ENCODE measurements at regions not wholly inside any gene's neighbourhood (a gene's known extent, or its start where the extent isn't known, plus 50 kb on each side); places are given as distances from the start of the nearest gene placed in this dataset.

- no peak for DNase-seq (ENCODE audit: low spot score)
- CTCF ChIA-PET = interaction anchor here (1.2 kb wide), 1 partner anchor 11 kb away, joined by 3 read pairs; no protein-coding TSS in a partner anchor
- POLR2A ChIA-PET (ENCODE audit: low non-redundant PET) = no interaction called here
- TF ChIP-seq, protein P1, sequence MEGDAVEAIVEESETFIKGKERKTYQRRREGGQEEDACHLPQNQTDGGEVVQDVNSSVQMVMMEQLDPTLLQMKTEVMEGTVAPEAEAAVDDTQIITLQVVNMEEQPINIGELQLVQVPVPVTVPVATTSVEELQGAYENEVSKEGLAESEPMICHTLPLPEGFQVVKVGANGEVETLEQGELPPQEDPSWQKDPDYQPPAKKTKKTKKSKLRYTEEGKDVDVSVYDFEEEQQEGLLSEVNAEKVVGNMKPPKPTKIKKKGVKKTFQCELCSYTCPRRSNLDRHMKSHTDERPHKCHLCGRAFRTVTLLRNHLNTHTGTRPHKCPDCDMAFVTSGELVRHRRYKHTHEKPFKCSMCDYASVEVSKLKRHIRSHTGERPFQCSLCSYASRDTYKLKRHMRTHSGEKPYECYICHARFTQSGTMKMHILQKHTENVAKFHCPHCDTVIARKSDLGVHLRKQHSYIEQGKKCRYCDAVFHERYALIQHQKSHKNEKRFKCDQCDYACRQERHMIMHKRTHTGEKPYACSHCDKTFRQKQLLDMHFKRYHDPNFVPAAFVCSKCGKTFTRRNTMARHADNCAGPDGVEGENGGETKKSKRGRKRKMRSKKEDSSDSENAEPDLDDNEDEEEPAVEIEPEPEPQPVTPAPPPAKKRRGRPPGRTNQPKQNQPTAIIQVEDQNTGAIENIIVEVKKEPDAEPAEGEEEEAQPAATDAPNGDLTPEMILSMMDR (conservative IDR thresholded peaks at IDR 0.05; ENCODE audit: low read depth) = no peak
- H3K27ac ChIP-seq = no peak overlapping the region
Observed at GRCh38 chr1:232891071-232891470, 59.3 kb upstream of the NTPCR start.

DNA sequence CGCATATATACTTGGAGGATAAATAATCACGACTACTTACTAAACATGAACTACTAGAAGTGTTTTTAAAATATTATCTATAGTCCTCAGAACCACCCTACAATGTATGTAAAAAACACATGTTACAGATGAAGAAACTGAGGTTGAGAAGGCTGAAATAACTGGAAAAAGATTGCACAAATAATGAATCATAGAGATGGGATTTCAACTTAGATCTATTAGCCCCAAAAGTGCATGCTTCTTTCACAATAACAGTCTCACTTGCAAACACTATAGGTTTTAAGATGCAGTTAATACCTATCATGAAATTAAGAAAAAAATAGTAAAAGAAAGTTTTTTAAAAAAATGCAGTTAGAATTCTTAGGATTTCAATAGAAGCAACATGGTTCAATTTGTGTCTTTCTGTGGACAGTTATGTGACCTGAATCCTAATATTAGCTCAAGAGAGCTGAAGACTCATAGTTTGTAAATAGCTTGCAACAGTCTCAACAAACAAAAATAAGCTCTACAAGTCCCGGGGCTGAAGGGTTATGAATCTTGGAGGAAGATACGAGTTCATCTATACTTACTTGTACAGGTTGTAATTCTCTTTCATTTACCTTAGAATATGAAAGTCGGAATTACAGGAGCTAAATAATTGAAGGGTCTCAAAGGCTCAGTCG is 58.6 kb upstream of the NTPCR start:
- TF ChIP-seq, protein P1 (conservative IDR thresholded peaks at IDR 0.05; ENCODE audit: low read depth) = no peak
- POLR2A ChIA-PET (ENCODE audit: low non-redundant PET) = no interaction called here
- CTCF ChIA-PET = interaction anchor here (0.7 to 1.3 kb wide), 2 partner anchors 12 to 47 kb away, joined by 6 to 9 read pairs; no protein-coding TSS in a partner anchor
- H3K27ac ChIP-seq = no peak overlapping the region
- DNase-seq (ENCODE audit: low spot score) = no peak

- ChIA-PET CTCF (interaction anchor here (0.6 to 0.7 kb wide), 2 partner anchors 285 to 1295 kb away, joined by 3 read pairs; no protein-coding TSS in a partner anchor), POLR2A (ENCODE audit: low non-redundant PET) (no interaction called here)
- H3K27ac ChIP-seq = no peak overlapping the region
- DNase-seq (ENCODE audit: low spot score) = no peak
- TF ChIP-seq, protein P1 (conservative IDR thresholded peaks at IDR 0.05; ENCODE audit: low read depth) = no peak
Observed at GRCh38 chr1:232893481-232894313, 56.7 kb upstream of the NTPCR start.

- POLR2A ChIA-PET (ENCODE audit: low non-redundant PET) = no interaction called here
Observed at GRCh38 chr1:232894436-232894835, 56.0 kb upstream of the NTPCR start.

GRCh38 chr1:232897949-232898465 is 52.4 kb upstream of the NTPCR start:
- H3K27ac ChIP-seq = no peak overlapping the region
- POLR2A ChIA-PET (ENCODE audit: low non-redundant PET) = no interaction called here
- CTCF ChIA-PET = interaction anchor here (0.6 kb wide), 1 partner anchor 199 kb away, joined by 3 read pairs; no protein-coding TSS in a partner anchor
- DNase-seq (ENCODE audit: low spot score) = no peak
- TF ChIP-seq, protein P1 (conservative IDR thresholded peaks at IDR 0.05; ENCODE audit: low read depth) = no peak

More at GRCh38 chr1:232894436-232894835, 56.0 kb upstream of the NTPCR start:
- TF ChIP-seq, protein P1 (conservative IDR thresholded peaks at IDR 0.05; ENCODE audit: low read depth) = no peak
- H3K27ac ChIP-seq = no peak overlapping the region
- DNase-seq (ENCODE audit: low spot score) = no peak
- CTCF ChIA-PET = interaction anchor here (0.7 kb wide), 1 partner anchor 197 kb away, joined by 3 read pairs; no protein-coding TSS in a partner anchor

DNA sequence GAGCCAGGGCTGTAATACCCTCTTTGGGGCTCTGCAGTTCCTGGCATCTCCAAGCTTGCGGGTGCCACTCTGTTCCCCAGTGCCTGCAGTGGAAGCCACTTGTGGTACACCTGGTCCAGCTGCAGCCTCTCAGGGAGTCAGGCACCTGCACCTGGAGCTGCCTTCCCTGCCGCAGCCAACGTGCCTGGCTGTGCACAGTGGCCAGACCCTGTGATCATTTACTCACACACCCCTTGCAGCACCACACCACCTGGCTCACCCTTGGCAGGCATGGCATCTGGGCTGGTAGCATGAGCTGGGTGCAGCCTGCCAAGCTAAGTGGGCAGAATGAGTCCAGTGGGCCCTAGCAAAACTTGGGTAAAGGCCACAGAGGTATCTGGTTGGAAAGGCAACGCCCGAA is 51.1 kb upstream of the NTPCR start:
- no peak overlapping the region for H3K27ac ChIP-seq
- CTCF ChIA-PET = interaction anchor here (0.5 kb wide), 1 partner anchor 20 kb away, joined by 3 read pairs; no protein-coding TSS in a partner anchor
- POLR2A ChIA-PET (ENCODE audit: low non-redundant PET) = no interaction called here
- no peak for DNase-seq (ENCODE audit: low spot score)
- TF ChIP-seq, protein P1 (conservative IDR thresholded peaks at IDR 0.05; ENCODE audit: low read depth) = no peak
